HepG2 (cell line): ENCODE measurements at regions not wholly inside any gene's neighbourhood (a gene's known extent, or its start where the extent isn't known, plus 50 kb on each side); places are given as distances from the start of the nearest gene placed in this dataset.

Experiments used
- ATAC-seq: fragments of 200-7000 bp; cut with Tn5 transposase; 3 replicates; pipeline ENCODE4 v1.9.1; 2020; ENCODE audit warnings: mild to moderate bottlenecking, moderate library complexity
- BruUV-seq: library from RNA; stranded (reverse); fragments of 400-500 nt; replicated peaks from 2 replicates; lab custom pipeline; 2021; lab: Mats Ljungman, UMichigan
- CTCF ChIA-PET: fragments of 300-600 bp; formaldehyde crosslinking; extraction: SDS; loops from one replicate; lab custom pipeline; 2021; ENCODE audit warnings: low total read pairs, inconsistent platforms, low intra/inter-chr PET ratio; lab: Yijun Ruan, JAX
- POLR2A ChIA-PET: fragments of 350-600 bp; sonication (Branson Sonifier 250); formaldehyde crosslinking; loops from one replicate; lab custom pipeline; 2020; ENCODE audit warnings: antibody characterized with exemption, inconsistent platforms; lab: Yijun Ruan, JAX
- DNase-seq: peaks from one replicate; pipeline ENCODE4 v3.0.0-alpha.2; 2015; ENCODE audit warnings: low spot score
- FAIRE-seq: peaks from 3 replicates; lab custom pipeline; 2011; peaks lifted over from hg19 to GRCh38; lab: Jason Lieb, UNC
- H2AFZ ChIP-seq: one replicate; pipeline ENCODE4 v1.6.1; 2011; ENCODE audit warnings: low read length, inconsistent platforms
- H3K27ac ChIP-seq: fragments of 300-600 bp; 3 replicates; pipeline ENCODE4 v1.8.0; 2011; ENCODE audit warnings: mixed run types, mild to moderate bottlenecking, mixed read lengths, low read length, inconsistent platforms; ENCODE audit not compliant: insufficient read depth; ENCODE audit errors: extremely low read length
- H3K27me3 ChIP-seq, 2 experiments: fragments of 200-600 bp in 1 of 2; 2 replicates in 1 of 2; 3 replicates in 1 of 2; pipeline versions ENCODE4 v1.6.0 to v1.8.0; 2011; ENCODE audit warnings: low read length in 2 of 2, mild to moderate bottlenecking in 2 of 2, moderate library complexity in 2 of 2, inconsistent platforms in 1 of 2; ENCODE audit not compliant: insufficient read depth in 2 of 2, control insufficient read depth in 1 of 2
- H3K36me3 ChIP-seq, 2 experiments: fragments of 200-600 bp in 1 of 2; replicated peaks in 1 of 2; 2 replicates in 1 of 2; 3 replicates in 1 of 2; pipeline versions ENCODE4 v1.5.1 to v1.8.0; 2011; ENCODE audit warnings: low read length in 2 of 2, inconsistent platforms in 1 of 2; ENCODE audit not compliant: insufficient read depth in 2 of 2, control insufficient read depth in 1 of 2
- H3K4me1 ChIP-seq: 2 replicates; pipeline ENCODE4 v1.5.1; 2012; ENCODE audit warnings: low read length, inconsistent platforms; ENCODE audit not compliant: insufficient read depth
- H3K4me2 ChIP-seq: 2 replicates; pipeline ENCODE4 v1.6.0; 2011; ENCODE audit warnings: low read depth, low read length, inconsistent platforms
- H3K4me3 ChIP-seq, 3 experiments: fragments of 200-600 bp in 1 of 3; sonication (generic), shearing (Covaris generic) in 1 of 3; replicated peaks in 1 of 3; 2 replicates each; pipeline ENCODE4 v1.5.1; 2011 to 2016; ENCODE audit warnings: low read length in 3 of 3, inconsistent platforms in 2 of 3, low read depth in 2 of 3, mild to moderate bottlenecking in 2 of 3, control low read depth in 1 of 3, mixed read lengths in 1 of 3; ENCODE audit not compliant: insufficient read depth in 1 of 3
- H3K79me2 ChIP-seq: one replicate; pipeline ENCODE4 v1.6.1; 2011; ENCODE audit warnings: low read length, inconsistent platforms; ENCODE audit not compliant: insufficient read depth
- H3K9ac ChIP-seq: 2 replicates; pipeline ENCODE4 v1.6.0; 2011; ENCODE audit warnings: mild to moderate bottlenecking, low read depth, low read length, inconsistent platforms; ENCODE audit not compliant: insufficient read depth
- H3K9me3 ChIP-seq: 2 replicates; pipeline ENCODE4 v1.5.1; 2012; ENCODE audit warnings: mild to moderate bottlenecking, low read length
- H4K20me1 ChIP-seq: 2 replicates; pipeline ENCODE4 v1.6.0; 2011; ENCODE audit warnings: inconsistent platforms, mild to moderate bottlenecking, low read length, moderate library complexity; ENCODE audit not compliant: insufficient read depth
- CREB1 ChIP-seq, 2 experiments: fragments of 450-650 bp in 1 of 2; IDR thresholded peaks; 2 replicates each; pipeline ENCODE4 v1.6.1; 2016 to 2017; ENCODE audit warnings: control low read depth in 1 of 2, mild to moderate bottlenecking in 1 of 2, missing compliant biosample characterization in 1 of 2, missing genetic modification characterization in 1 of 2
- MAFF ChIP-seq: IDR thresholded peaks from 2 replicates; pipeline ENCODE4 v1.6.1; 2011; ENCODE audit warnings: low read depth, low read length, improper control_type of control experiment
- MAFK ChIP-seq, 2 experiments: IDR thresholded peaks in 1 of 2; conservative IDR thresholded peaks in 1 of 2; 2 replicates each; pipeline ENCODE4 v1.6.1; 2011; ENCODE audit warnings: improper control_type of control experiment in 2 of 2, low read length in 2 of 2
- PCBP1 ChIP-seq: fragments of 200-400 bp; formaldehyde crosslinking; IDR thresholded peaks from 2 replicates; pipeline ENCODE4 v1.6.1; 2017; ENCODE audit warnings: mild to moderate bottlenecking, low read depth, low read length, borderline replicate concordance
- POGZ ChIP-seq: sonication (generic); formaldehyde crosslinking; IDR thresholded peaks from 2 replicates; pipeline ENCODE4 v1.4.0; 2020; ENCODE audit warnings: mild to moderate bottlenecking, missing genetic modification reagents
- SSRP1 ChIP-seq: IDR thresholded peaks from 2 replicates; pipeline ENCODE4 v1.6.1; 2016; ENCODE audit warnings: control low read depth
- ZFY ChIP-seq: sonication (generic); formaldehyde crosslinking; IDR thresholded peaks from 2 replicates; pipeline ENCODE4 v1.4.0; 2020; ENCODE audit warnings: missing genetic modification reagents
- ZNF703 ChIP-seq: sonication (generic); formaldehyde crosslinking; IDR thresholded peaks from 2 replicates; pipeline ENCODE4 v1.5.1; 2020; ENCODE audit warnings: missing genetic modification reagents, mild to moderate bottlenecking, moderate library complexity, borderline replicate concordance
- ZNF704 ChIP-seq: sonication (generic); formaldehyde crosslinking; IDR thresholded peaks from 2 replicates; pipeline ENCODE4 v1.8.1; 2023; ENCODE audit warnings: mild to moderate bottlenecking, inconsistent platforms, moderate library complexity, missing genetic modification reagents, borderline replicate concordance
- WGBS: methylation state at CpG from one replicate; pipeline ENCODE4 v1.1.6; 2017; ENCODE audit warnings: low lambda C conversion rate; 5-methylcytosine and 5-hydroxymethylcytosine counted together
- in situ Hi-C: cut with HindIII; loops from 2 replicates; pipeline ENCODE4 v1.10.0; 2017; ENCODE audit warnings: low pct_unique_long_range_greater_than_20kb; ENCODE audit not compliant: extremely low pct_ligation_motif_present
- intact Hi-C: fragments of 100-400 bp; cut with micrococcal nuclease; formaldehyde crosslinking; loops from one replicate; pipeline ENCODE4 v1.10.0; 2022; ENCODE audit not compliant: unreplicated experiment

- BruUV-seq = no TSS peak
- no peak for TF ChIP-seq POGZ (CRISPR knock-in tag)
- peak; percentile 83 for TF ChIP-seq CREB1 (IDR thresholded peaks at IDR 0.05)
- no peak for TF ChIP-seq CREB1 (CRISPR knock-in tag; IDR thresholded peaks at IDR 0.05)
- TF ChIP-seq ZNF704 = no peak
- Histone ChIP-seq H3K27ac (no peak overlapping the region), H4K20me1 (no peaks in the 10 kb centered on the region), H3K9ac (no peak overlapping the region), H3K4me2 (no peak overlapping the region), H3K79me2 (no peaks in the 10 kb centered on the region), H2AFZ (no peak overlapping the region), H3K9me3 (no peaks in the 10 kb centered on the region), H3K36me3 (no peaks in the 10 kb centered on the region), H3K4me1 (no peaks in the 10 kb centered on the region), H3K27me3 (no peaks in the 10 kb centered on the region), H3K4me3 (no peak overlapping the region)
- WGBS = 3% methylated on average over 2 of the region's 2 CpGs
- ATAC-seq (no peak), FAIRE-seq (no peak), DNase-seq (no peak)
- in situ Hi-C loops = no loop called here
- intact Hi-C loops = no loop called here
- POLR2A ChIA-PET = no interaction called here
- CTCF ChIA-PET = no interaction called here
Measured at GRCh38 chr10:111234914-111235302, 158.1 kb downstream of the ADRA2A start.

- Histone ChIP-seq H3K27ac (no peak overlapping the region), H3K4me2 (no peak overlapping the region), H3K79me2 (no peaks in the 10 kb centered on the region), H3K4me3 (no peak overlapping the region), H3K4me1 (no peaks in the 10 kb centered on the region)
- TF ChIP-seq SSRP1 (no peak), MAFK (conservative IDR thresholded peaks at IDR 0.05 in 1 of 2, IDR thresholded peaks at IDR 0.05 in 1 of 2; ENCODE audit: low read length in 2 of 2) (peak; percentile 68 to 77; a peak in 3 of 4 replicates), PCBP1 (no peak), MAFF (peak; percentile 67), ZFY (no peak), ZNF703 (CRISPR knock-in tag) (no peak)
- TF ChIP-seq, all 625 proteins: peak for 2
- ATAC-seq (no peak), DNase-seq (no peak), FAIRE-seq (no peak)
- Histone ChIP-seq H4K20me1 (no peaks in the 10 kb centered on the region), H3K9ac (no peak overlapping the region), H3K9me3 (no peaks in the 10 kb centered on the region), H3K27me3 (no peaks in the 10 kb centered on the region), H3K36me3 (no peaks in the 10 kb centered on the region), H2AFZ (no peak overlapping the region)
- in situ Hi-C loops = no loop called here
- POLR2A ChIA-PET = no interaction called here
- intact Hi-C loops = no loop called here
- 0% methylated on average over 1 of the region's 1 CpG for WGBS
- CTCF ChIA-PET = no interaction called here
- BruUV-seq = no TSS peak
Measured at GRCh38 chr10:111240348-111240747, 163.5 kb downstream of the ADRA2A start.
